ENCODE measurements at regions not wholly inside any gene's neighbourhood (a gene's known extent, or its start where the extent isn't known, plus 50 kb on each side); places are given as distances from the start of the nearest gene placed in this dataset.
"Not testable (repeated sequence)": the region's sequence is repeated elsewhere in the genome, so short reads cannot be mapped to it uniquely, and the experiment has no call there.

DNA sequence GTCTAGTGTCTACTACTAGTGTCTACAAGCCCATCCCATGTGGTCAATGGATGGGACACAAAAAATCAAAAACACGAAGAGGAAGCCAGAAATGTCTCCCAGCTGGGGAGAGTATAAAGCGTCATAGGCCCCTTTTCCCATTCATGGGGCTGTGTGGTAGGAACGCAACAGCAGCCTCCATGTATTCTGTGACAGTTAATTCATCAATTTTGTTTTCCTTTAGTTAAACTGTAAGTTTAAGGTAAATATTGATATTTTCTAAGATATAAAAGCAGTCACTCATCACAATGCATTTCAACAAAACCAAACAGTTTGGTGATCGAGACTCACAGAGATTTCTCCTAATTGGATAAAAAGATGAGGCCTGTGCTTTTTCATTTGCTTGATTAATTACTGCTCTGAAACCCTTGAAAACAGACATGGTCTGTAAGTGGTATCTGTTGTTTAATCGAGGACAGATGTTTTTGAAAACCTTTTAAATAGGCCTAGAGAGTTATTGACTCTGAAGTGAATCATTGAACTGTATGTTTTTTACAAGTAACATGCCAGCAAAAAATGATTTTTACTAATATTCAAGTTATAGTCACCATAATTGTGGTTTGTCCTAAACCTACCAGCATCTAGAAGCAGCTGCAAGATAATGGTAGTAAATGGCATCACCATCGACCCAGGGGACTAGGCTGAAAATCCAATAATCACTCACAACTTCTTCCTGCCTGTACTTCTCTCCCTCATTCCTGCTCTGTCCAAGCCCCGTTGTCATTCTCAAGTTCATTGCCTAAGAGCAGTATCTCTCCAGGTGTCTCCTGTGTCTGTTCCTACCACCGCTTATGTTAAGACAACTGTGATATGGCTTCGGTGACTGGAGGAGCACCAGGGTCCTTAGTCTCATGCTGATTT is 87.7 kb upstream of the SHISA3 start:
- no peak overlapping the region for H3K27ac Mint-ChIP-seq
- peaks cover 16% of the 10 kb centered on the region for H3K9me3 Mint-ChIP-seq (ENCODE audit: low read depth)
- no peak overlapping the region for H3K4me3 Mint-ChIP-seq (ENCODE audit: low read depth)
- TF ChIP-seq, protein P1, sequence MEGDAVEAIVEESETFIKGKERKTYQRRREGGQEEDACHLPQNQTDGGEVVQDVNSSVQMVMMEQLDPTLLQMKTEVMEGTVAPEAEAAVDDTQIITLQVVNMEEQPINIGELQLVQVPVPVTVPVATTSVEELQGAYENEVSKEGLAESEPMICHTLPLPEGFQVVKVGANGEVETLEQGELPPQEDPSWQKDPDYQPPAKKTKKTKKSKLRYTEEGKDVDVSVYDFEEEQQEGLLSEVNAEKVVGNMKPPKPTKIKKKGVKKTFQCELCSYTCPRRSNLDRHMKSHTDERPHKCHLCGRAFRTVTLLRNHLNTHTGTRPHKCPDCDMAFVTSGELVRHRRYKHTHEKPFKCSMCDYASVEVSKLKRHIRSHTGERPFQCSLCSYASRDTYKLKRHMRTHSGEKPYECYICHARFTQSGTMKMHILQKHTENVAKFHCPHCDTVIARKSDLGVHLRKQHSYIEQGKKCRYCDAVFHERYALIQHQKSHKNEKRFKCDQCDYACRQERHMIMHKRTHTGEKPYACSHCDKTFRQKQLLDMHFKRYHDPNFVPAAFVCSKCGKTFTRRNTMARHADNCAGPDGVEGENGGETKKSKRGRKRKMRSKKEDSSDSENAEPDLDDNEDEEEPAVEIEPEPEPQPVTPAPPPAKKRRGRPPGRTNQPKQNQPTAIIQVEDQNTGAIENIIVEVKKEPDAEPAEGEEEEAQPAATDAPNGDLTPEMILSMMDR (IDR thresholded peaks at IDR 0.05; ENCODE audit: unreplicated experiment): no peak
- DNase-seq (ENCODE audit: low spot score, unreplicated experiment): no peak
- peaks cover 2% of the 10 kb centered on the region for H3K27me3 Mint-ChIP-seq
- peaks cover 6% of the 10 kb centered on the region for H3K36me3 Mint-ChIP-seq (ENCODE audit: insufficient read depth)
- H3K4me1 Mint-ChIP-seq (ENCODE audit: low read depth): peaks cover 24% of the 10 kb centered on the region

DNA sequence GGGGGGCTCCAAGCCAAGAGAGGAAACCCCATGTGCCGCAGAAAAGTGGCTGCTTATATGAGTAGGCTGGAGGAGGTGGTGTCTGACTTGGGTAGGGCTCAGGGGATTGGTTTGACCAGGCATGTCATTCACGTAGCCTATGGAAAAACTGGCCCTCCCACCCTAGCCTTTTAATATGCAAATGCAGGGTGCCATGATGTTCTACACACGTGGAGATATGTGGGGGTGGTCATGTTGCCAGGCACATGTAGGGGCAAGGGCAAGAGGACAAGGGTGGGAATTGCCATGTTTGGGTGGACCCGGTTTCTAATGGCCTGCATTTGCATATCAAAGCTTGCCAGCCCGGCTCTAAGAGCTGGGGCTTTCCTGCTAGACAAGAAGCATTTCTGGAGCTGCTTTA is 86.9 kb upstream of the SHISA3 start:
- Mint-ChIP-seq H3K27ac (no peak overlapping the region), H3K4me1 (ENCODE audit: low read depth) (peaks cover 24% of the 10 kb centered on the region), H3K4me3 (ENCODE audit: low read depth) (no peak overlapping the region), H3K9me3 (ENCODE audit: low read depth) (peaks cover 16% of the 10 kb centered on the region), H3K27me3 (peaks cover under 1% of the 10 kb centered on the region), H3K36me3 (ENCODE audit: insufficient read depth) (peaks cover 6% of the 10 kb centered on the region)
- TF ChIP-seq, protein P1 (IDR thresholded peaks at IDR 0.05; ENCODE audit: unreplicated experiment): no peak
- no peak for DNase-seq (ENCODE audit: low spot score, unreplicated experiment)

DNA sequence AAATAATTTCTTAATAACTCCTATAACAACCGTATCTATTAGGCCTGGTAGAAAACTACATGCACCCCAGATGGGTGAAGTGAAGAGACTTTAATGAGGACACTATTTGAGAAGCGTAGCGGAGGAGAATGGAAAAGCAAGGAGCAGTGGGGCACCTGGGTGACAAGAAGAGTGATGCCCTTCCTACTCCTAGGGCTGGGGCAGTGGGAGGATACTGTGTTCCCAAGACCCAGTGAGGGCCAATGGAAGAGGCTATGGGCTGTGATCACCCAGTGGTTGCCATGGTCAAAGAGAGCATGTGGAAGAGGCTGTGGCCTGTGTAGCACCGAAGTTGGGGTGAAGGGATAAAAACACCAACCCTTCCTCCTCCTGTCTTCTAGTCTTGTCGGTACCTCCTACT is 86.5 kb upstream of the SHISA3 start:
- H3K9me3 Mint-ChIP-seq (ENCODE audit: low read depth): peaks cover 16% of the 10 kb centered on the region
- peaks cover 27% of the 10 kb centered on the region for H3K4me1 Mint-ChIP-seq (ENCODE audit: low read depth)
- H3K4me3 Mint-ChIP-seq (ENCODE audit: low read depth): no peak overlapping the region
- H3K27me3 Mint-ChIP-seq: peaks cover 3% of the 10 kb centered on the region
- DNase-seq (ENCODE audit: low spot score, unreplicated experiment): no peak
- TF ChIP-seq, protein P1 (IDR thresholded peaks at IDR 0.05; ENCODE audit: unreplicated experiment): no peak
- peaks cover 6% of the 10 kb centered on the region for H3K36me3 Mint-ChIP-seq (ENCODE audit: insufficient read depth)
- H3K27ac Mint-ChIP-seq: no peak overlapping the region

DNA sequence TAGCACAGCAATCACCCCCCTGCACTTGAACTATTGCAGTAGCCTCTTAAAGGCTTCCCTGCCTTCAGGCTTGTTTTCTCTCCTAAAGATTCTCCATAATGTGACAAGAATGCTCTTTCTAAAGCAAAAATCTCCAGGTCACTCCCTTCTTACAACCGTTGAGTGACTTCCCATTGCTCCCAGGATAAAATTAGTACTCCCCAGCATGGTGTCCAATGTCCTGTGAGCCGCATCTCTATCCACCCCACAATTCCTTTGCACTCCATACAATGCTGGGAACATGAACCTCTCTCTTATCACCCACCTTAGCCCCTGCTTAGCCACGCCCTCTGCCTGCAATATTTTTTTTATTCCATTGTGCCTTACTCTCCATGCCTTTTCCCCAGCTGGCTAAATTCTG is 85.7 kb upstream of the SHISA3 start:
- H3K27me3 Mint-ChIP-seq: peaks cover 3% of the 10 kb centered on the region
- DNase-seq (ENCODE audit: low spot score, unreplicated experiment): no peak
- H3K27ac Mint-ChIP-seq: no peak overlapping the region
- H3K4me1 Mint-ChIP-seq (ENCODE audit: low read depth): peaks cover 31% of the 10 kb centered on the region
- TF ChIP-seq, protein P1 (IDR thresholded peaks at IDR 0.05; ENCODE audit: unreplicated experiment): no peak
- no peak overlapping the region for H3K4me3 Mint-ChIP-seq (ENCODE audit: low read depth)
- peaks cover 6% of the 10 kb centered on the region for H3K36me3 Mint-ChIP-seq (ENCODE audit: insufficient read depth)
- H3K9me3 Mint-ChIP-seq (ENCODE audit: low read depth): peaks cover 16% of the 10 kb centered on the region

DNA sequence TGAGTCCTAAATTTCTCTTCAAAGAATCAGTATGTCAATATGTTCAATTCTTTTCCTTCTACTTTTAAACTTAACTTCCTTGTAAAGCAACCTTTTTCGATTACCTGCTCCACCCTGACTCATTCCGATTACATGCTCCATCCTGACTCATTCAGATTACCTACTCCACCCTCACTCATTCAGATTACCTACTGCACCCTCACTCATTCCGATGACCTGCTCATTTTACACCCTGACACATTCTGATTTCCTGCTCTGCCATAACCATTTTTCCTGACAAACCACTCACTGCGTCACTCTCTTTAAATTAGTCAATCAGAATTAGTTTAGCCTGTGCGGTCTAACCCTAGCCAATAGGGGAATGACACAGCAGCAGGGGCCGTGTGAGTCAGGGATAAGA is 83.9 kb upstream of the SHISA3 start:
- H3K9me3 Mint-ChIP-seq (ENCODE audit: low read depth): peaks cover 16% of the 10 kb centered on the region
- not testable (repeated sequence) for H3K4me3 Mint-ChIP-seq (ENCODE audit: low read depth); H3K36me3 Mint-ChIP-seq (ENCODE audit: insufficient read depth); H3K27me3 Mint-ChIP-seq; DNase-seq (ENCODE audit: low spot score, unreplicated experiment); H3K27ac Mint-ChIP-seq
- H3K4me1 Mint-ChIP-seq (ENCODE audit: low read depth): peaks cover 33% of the 10 kb centered on the region

DNA sequence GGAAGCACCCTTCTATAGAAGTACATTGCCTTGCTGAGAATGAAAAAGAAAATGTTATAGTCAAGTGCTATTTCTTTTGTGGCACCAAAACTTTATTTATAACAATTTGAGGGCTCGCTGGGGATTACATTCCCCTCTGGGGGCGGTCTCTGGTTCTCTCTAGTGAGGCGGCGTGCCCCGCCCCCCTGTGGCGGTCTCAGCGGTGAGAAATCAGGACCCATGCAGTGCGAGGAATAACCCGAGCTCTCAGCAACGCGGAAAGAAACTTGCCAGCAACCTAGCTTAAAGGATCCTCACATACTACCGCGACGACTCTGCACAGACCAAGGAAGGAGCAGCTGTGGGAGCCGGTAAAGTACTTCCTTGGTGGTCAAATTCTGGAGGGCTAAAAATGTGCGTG is 83.4 kb upstream of the SHISA3 start:
- TF ChIP-seq, protein P1 (IDR thresholded peaks at IDR 0.05; ENCODE audit: unreplicated experiment): no peak
- peaks cover 16% of the 10 kb centered on the region for H3K9me3 Mint-ChIP-seq (ENCODE audit: low read depth)
- DNase-seq (ENCODE audit: low spot score, unreplicated experiment): no peak
- peaks cover 33% of the 10 kb centered on the region for H3K4me1 Mint-ChIP-seq (ENCODE audit: low read depth)
- H3K27me3 Mint-ChIP-seq: peaks cover 8% of the 10 kb centered on the region
- H3K36me3 Mint-ChIP-seq (ENCODE audit: insufficient read depth): peaks cover 6% of the 10 kb centered on the region
- no peak overlapping the region for H3K27ac Mint-ChIP-seq
- no peak overlapping the region for H3K4me3 Mint-ChIP-seq (ENCODE audit: low read depth)

Measured in progenitor cell of endocrine pancreas (in vitro differentiated cells).